NCI-H1694 treated with DMSO at 0.1 percent for 48 hours (cell line): ENCODE measurements at regions not wholly inside any gene's neighbourhood (a gene's known extent, or its start where the extent isn't known, plus 50 kb on each side); places are given as distances from the start of the nearest gene placed in this dataset.

Experiments used
- DNase-seq: peaks from one replicate; lab custom pipeline; 2025; lab: John Stamatoyannopoulos, UW

- DNase-seq = no peak
These were observed 159.5 kb downstream of the MRPL14 start for GRCh38 chr6:43967719-43968091.

- DNase-seq = no peak
These were observed 160.2 kb downstream of the MRPL14 start for GRCh38 chr6:43966853-43967718.

DNA sequence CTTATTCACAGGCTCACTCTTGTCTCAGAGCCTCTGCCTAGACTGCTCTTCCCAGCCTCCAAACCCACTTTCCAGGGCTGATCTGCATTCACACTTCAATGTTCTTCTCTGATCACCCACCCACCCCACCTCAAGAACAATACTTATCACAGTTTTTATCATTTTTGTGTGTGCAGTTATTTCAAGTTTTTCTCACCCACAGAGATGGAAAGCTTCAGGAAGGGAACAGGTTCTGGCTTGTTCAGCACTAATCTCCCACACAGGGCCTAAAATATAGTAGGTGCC, 160.9 kb downstream of the MRPL14 start:
- no peak for DNase-seq

DNA sequence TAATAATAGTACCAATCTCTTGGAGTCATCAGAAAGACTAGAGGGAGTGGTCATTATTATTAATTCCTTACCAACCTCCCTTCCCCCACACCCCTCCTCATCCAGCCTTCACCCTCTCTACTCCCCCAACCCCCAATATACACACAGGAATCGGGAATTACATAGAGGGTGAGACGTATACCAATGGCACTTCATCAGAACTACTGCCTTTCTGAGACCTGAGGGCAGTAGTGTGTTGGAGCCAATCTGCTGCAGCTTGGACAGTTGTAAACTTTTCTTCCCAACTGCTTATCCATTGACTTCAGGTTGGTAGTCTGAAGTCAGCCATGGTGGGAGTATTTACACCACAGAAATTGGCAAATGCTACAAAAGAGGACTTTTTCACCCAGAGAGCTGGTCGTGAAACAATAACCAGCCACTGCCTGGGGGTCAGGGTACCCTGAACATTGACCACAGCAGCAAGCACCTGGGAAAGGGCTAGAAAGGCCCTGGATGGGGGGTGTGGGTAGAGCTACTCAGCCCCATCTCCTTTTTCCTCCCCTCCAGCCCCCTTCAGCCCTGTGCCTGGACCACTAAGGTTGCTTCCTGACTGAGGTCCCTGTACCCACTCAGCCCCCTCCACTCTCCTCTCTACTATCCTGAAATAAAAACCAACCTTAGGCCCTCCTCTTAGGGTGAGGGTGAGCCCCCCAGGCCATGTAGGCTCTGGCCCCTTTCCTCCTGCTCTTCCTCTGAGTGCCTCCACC, 161.5 kb downstream of the MRPL14 start:
- DNase-seq = no peak

DNA sequence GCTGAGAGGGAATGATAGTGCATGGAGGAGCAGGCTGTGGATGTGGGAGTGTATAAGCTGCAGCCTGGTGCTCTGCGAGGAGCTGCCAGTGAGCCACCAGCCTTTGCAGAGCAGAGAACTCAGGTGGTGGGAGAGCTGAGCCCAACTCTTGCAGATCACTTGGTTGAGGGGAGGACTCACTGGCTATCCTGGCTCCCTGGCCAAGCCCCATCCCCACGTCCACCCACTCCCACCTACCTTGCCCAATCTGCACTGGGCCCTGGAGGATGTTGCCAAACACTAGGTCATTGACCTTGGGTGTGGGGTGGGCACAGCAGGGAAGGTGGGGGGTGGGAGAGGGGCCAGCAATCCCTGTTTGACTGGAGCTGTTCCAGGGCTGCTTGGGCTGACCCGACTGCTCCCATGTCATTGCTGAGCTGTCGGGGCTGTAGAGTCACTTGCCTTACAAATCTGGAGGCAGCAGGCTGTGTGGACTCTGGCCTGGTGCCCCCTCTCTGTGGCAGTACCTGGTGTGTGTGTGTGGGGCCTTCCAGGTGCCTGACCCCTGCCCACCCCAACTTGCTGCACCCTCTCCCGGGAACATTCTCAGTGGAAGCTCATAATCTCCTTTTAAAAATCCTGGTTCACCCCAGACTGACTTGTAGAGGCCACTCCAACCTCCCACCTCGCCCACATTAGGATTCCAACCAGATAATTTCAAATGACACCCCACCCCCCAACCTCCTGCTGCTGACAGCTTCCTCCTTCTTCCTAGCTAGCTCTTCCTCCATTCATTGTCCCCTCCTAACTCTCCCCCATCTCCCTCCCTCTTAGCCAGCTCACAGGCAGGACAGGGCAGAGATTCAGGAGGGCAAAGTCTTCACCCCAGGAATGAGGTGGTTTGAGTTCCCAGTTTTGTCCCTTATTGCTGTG, 162.3 kb downstream of the MRPL14 start:
- DNase-seq = no peak

GRCh38 chr6:43963877-43964658, 163.2 kb downstream of the MRPL14 start:
- DNase-seq = no peak

- DNase-seq = no peak
These were observed 164.0 kb downstream of the MRPL14 start for GRCh38 chr6:43963203-43963602.

DNA sequence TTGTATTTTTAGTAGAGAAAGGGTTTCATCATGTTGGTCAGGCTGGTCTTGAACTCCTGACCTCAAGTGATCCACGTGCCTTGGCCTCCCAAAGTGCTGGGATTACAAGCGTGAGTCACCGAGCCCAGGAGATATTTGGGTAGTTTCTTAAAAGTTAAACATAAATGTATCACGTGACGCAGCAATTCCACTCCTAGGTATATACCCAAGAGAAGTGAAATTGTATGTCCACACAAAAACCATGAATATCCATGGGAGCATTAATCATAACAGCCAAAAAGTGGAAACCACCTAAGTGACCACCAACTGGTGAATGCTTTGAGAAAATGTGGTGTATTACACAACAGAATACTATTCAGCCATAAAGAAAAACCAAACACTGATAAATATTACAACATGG, 164.8 kb downstream of the MRPL14 start:
- no peak for DNase-seq

DNA sequence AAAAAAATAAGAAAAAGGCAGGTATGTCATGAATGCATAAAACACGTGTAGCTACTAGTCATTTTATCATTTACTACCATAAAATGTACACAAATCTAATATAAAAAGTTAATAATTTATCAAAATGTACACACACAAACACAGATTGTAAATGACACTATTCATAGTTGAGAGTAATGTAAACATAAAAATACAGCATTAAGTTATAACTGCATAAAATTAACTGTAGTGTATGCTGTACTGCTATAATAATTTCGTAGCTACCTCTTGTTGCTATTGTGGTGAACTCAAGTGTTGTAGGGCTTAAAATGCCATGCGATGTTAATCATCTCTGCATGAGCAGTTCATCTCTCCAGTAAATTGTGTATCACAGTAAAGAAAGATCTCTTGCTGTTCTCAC, 170.0 kb downstream of the MRPL14 start:
- DNase-seq = no peak

- no peak for DNase-seq
These were observed 170.8 kb downstream of the MRPL14 start for GRCh38 chr6:43956478-43956877.

DNA sequence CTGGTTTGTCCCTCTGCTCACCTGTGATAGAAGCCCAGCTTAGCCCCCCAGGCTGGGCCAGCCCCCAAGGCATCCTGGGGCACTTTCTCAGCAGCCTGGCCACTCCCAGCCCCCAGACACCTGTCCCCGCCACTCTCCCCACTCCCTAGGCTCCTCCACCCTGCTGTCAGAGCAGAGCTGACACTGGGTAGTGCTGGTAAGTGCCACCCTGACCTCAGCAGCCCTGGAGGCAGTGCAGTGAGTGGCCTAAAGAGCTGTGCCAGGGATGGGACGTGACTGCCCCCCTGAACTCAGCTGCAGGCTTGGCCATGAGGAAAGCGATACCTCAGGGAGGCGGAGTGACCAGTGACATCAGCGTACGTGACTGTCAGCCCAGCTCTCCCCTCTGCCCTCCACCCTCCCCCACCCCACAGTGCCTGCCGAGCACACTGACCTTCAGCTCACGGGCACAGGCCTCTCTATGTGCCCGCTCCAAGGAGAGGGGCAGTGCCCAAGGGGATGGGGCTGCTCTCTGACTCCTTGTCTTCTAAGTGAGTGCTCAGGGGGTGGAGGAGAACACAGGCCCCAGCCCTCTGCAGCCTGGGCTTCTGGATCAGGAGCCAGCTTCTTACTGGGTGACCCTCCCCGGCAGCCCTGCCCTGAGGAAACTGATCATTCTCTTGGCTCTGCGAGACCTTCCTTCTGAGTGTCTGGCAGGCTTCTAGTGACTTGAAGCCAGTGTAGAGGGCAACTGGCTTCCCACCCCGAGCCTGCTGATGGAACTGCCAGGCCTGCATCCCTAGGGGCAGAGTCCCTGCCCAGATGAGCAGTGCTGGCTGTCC, 172.7 kb downstream of the MRPL14 start:
- DNase-seq = no peak

- no peak for DNase-seq
These were observed 173.4 kb downstream of the MRPL14 start for GRCh38 chr6:43953794-43954310.

DNA sequence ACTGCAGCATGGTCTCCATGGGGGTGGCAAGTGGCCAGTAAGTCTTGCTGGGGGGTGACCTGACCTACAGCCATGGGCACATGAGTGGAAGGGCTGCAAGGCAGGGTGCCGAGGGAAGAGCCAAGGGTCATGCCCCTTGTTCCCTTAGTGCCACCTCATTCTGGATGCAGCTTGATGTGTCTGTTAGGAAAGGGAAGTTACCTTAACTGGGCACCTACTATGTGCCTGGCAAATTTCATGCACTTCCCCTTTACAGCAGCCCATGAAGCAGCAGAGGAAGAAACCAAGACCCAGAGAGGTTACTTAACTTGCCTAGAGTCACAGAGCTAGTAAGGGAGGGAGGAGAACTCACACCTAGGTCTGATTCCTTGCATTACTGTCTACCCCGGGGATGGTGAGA, 174.0 kb downstream of the MRPL14 start:
- DNase-seq = no peak

GRCh38 chr6:43952746-43953145, 174.5 kb downstream of the MRPL14 start:
- no peak for DNase-seq

DNA sequence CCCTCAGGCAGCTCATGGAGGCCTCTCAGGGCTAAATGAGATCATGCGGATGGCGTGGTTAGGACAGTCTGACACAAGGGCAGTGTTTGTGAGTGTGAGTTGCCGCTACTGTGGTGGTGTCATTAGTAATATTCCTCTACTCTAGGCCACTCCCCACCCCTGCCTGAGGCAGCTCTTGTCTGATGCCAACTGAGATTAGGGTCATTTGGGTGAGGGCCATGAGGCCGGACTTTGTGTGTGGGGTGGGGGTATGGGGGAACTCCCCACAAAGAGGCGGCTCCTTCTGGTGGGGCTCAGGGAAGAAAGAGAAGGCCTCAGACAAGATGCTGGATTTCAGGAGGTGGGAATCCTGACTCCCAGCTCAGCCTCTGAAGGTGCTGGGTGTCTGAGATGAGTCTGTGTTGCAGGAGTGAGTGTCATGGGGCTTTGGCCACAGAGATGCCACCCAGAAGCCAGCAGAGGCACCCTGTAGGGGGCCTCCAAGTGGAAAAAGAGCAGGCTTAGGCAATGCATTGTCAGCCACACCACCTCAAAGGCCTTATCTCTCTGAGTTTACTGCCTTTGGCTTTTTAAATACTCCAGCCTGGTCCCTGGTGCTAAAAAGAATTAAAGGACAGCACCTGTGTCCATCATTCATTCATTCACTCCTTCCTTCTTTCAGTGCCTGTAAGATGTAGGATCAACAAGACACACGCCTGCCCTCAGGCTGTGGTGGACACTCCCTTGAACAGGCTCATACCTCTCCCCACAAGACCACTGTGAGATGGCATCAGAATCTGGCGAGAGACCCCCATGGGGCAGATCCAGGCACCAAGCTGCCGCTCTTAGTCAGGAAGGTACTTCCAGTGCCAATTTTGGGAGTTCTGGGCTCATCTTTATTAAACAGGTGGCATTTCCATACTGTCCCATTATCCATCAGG, 175.2 kb downstream of the MRPL14 start:
- no peak for DNase-seq

DNA sequence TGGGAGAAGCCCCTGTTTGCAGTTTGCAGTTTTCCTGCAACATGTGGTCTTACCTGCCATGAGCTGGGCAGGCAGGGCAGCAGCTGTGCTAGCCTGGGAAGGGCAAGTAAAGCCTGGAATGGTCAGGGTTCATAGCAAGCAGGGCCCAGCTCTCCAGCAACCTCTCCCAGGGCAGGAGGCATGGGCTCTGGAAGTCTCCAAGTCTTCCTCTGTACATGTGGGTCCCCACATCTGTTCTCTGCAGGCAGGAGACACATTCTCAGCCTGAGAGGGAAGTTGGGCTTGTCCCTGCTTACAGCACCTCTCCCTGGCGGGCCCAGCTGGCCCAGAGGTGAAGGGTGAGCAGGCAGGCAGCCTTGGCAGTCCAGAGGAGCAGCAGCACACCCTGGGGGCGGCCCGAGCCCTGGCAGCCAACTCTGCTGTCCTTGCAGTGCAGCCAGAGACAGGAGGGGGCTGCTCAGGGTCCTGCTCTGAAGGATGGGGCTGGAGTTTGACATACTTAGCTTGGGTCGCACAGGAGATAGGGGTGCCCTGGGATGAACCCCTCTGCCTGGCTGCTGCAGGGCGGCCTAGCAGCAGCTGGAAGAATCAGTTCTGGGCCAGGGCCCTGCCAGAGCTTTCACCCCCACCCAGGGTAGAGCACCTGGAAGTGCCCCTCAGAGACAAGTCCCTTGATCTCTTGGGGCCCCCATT, 176.0 kb downstream of the MRPL14 start:
- DNase-seq = no peak

GRCh38 chr6:43950731-43951062, 176.6 kb downstream of the MRPL14 start:
- DNase-seq = no peak

DNA sequence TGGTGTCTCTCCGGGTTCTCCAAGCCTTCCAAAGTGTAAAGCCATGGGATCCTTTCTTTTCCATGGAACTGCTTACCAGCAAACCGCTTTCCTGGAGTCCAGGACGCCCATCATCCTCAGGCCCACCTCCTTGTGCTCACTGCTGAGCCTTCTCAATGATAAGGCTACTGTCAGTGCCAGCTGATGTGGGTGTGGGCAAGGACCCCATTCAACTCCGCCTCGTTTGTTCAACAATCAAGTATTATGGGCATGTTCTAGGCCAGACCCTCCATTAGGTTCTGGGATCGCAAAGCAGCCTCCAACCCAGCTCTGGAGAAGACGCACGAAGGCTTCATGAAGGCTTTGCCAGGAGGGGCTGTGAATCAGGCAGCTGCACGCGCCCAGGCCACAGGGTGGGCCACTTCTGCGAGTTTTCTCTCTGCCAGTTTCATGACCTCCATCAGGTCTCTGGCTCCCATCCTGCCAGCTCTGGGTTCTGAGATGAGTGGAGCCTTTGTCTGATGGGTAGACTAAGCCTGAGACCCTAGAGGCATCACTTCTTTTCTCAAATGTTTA, 177.1 kb downstream of the MRPL14 start:
- no peak for DNase-seq

DNA sequence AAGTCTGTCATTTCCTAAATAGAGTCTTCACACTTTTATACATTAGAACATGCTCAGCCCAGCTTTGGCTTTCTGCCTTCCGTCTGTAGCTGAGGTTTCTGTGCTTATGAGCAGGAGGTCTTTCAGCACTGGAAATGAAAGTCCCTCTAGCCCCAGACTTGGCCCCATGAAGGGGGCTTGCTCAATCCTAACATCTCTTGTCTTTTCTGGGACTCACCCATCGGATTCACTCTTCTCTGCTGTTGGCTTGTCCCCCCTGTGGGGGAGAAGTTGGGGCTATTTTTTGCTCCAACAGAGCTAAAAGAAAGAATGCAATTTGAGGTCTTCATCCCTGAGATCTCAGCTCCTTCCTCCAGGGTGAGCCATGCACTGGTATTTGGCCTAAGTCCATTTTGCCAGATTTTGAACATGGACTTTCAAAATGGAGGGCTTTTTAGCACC, 177.7 kb downstream of the MRPL14 start:
- no peak for DNase-seq
